GM23248 (cell line): ENCODE measurements at regions not wholly inside any gene's neighbourhood (a gene's known extent, or its start where the extent isn't known, plus 50 kb on each side); places are given as distances from the start of the nearest gene placed in this dataset.
"Not testable (repeated sequence)": the region's sequence is repeated elsewhere in the genome, so short reads cannot be mapped to it uniquely, and the experiment has no call there.

Source experiments
- EZH2 ChIP-seq: fragments of 200-600 bp; sonication (generic); IDR thresholded peaks from 2 replicates; pipeline ENCODE4 v1.6.1; 2018; ENCODE audit warnings: antibody characterized with exemption, mild to moderate bottlenecking; ENCODE audit not compliant: insufficient read depth, poor library complexity, severe bottlenecking
- EZH2phosphoT487 ChIP-seq: fragments of 200-600 bp; sonication (generic); IDR thresholded peaks from 2 replicates; pipeline ENCODE4 v1.6.1; 2018; ENCODE audit warnings: antibody characterized with exemption, moderate library complexity, mild to moderate bottlenecking, low read depth; ENCODE audit not compliant: insufficient read depth

- not testable (repeated sequence) for TF ChIP-seq EZH2, EZH2phosphoT487
These were observed 295.4 kb downstream of the CCDC74A start for GRCh38 chr2:131823058-131823457.
